ENCODE measurements at regions not wholly inside any gene's neighbourhood (a gene's known extent, or its start where the extent isn't known, plus 50 kb on each side); places are given as distances from the start of the nearest gene placed in this dataset.
"Not testable (repeated sequence)": the region's sequence is repeated elsewhere in the genome, so short reads cannot be mapped to it uniquely, and the experiment has no call there.

DNA sequence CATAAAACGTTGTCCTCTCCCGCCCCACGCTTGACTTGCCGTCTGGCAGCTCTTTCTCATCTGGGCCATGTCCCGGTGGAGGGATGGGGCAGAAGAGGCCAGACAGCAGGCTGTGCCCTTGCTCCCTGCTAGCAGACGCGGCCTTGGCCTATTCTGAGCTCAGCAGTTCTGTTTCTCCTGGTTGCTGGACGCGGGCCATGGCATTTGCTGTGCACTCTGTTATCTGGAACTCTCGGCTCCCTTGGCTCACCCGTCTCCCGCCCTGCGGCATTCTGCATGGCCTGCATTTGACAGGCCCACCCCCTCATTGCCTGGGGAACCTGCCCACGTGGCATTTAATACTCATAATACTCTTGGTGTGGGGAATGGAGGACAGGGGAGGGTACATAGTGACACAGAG, 146.3 kb downstream of the BCL2L11 start:
- H3K4me3 ChIP-seq (ENCODE audit: low read depth, low read length); DNase-seq (ENCODE audit: low read depth, low spot score); in situ Hi-C loops (cut with HindIII; ENCODE audit: low sequenced_read_pairs): not testable (repeated sequence)

DNA sequence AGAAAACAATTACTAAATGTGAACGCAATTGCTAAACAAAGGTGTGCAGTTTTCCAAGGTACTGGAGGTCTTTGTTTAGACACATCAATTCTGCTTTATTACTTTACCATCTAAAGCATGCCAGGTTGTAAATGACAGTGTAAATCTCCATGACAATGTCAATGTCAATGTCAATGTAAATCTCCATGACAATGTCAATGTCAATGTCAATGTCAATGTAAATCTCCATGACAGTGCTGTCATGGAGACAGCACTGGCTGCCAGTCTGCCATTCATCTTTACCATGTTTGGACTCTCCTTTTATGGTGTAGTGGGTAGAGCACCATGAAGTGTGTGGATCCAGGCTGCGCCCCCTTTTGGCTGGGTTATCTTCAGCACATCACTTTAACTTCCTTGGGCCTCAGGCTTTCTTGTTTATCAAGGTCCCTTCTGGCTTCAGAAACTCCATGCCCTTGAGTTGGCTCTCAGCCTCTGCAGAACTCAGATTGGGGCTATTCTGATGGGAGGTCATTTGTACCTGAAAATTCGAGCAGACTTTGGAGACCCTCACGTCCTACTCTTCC, 149.1 kb downstream of the BCL2L11 start:
- H3K4me3 ChIP-seq (ENCODE audit: low read depth, low read length); in situ Hi-C loops (cut with HindIII; ENCODE audit: low sequenced_read_pairs); DNase-seq (ENCODE audit: low read depth, low spot score): not testable (repeated sequence)

DNA sequence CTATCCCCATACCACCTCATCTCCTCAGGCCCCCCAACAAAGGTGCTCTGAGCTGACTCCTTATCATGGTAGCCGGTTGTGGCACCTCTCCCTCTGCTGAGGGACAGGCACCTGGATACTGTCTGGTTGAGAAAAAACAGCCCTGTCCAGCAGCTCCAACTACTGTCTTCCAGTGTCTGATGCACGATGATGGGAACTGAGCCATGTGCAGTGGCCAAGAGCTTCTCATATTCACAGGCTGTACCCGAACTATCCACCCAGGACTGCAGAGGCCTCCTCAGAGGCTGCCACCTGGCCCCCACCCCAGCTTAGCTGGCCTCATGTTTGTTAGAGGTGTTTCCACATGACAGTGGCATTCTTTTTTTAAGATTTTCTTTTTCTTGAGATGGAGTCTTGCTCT, 149.9 kb downstream of the BCL2L11 start:
- DNase-seq (ENCODE audit: low read depth, low spot score); H3K4me3 ChIP-seq (ENCODE audit: low read depth, low read length); in situ Hi-C loops (cut with HindIII; ENCODE audit: low sequenced_read_pairs): not testable (repeated sequence)

DNA sequence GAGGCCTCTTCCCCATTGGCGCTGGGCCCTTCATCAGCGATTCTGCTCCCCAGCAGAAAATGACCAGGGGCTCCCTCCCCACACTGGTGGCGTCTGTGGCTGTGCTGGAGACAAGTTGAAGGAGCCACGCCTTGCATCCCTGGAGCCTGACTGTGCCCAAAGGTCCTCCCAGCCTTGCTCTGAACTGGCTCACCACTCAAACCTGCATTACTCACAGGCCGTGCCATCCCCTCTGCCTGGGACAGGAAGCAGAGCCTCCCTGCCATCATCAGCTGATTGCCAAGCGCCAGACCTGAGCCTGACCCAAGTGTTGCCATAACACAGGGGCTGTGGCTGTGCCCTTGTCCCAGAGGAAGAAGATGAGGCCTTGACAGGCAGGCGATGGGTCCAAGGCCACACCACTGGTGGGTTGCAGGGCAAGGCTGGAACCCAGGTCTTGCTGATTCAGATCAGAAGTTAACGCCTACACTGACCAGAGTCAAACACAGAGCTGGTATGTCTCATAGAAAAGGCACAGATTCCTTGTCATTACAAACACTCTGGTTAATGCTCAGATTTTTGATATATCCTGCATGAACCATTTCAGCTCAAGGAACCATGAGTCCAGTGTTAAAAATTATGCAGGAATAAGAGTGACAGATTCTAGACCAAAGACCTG, 151.1 kb downstream of the BCL2L11 start:
- in situ Hi-C loops (cut with HindIII; ENCODE audit: low sequenced_read_pairs); H3K4me3 ChIP-seq (ENCODE audit: low read depth, low read length); DNase-seq (ENCODE audit: low read depth, low spot score): not testable (repeated sequence)

DNA sequence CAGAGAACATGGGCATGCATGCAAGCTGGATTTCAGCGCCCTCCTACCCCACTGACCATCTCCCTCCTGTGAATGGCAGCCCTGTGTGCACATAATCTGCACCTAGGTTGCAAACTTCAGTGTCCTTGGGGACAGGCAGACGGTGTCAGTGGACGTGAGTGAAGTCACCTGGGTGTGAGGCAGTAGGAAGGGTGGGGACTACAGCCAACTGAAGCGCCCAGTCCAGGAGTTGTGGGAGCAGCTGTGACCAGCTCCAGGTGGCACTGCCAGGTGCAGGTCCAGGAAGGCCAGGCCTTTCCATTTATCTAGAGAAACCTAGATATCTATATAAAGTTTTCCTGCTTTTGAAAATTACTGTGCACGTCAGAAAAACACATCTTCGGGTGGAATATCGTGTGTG, 152.3 kb downstream of the BCL2L11 start:
- in situ Hi-C loops (cut with HindIII; ENCODE audit: low sequenced_read_pairs); DNase-seq (ENCODE audit: low read depth, low spot score); H3K4me3 ChIP-seq (ENCODE audit: low read depth, low read length): not testable (repeated sequence)

DNA sequence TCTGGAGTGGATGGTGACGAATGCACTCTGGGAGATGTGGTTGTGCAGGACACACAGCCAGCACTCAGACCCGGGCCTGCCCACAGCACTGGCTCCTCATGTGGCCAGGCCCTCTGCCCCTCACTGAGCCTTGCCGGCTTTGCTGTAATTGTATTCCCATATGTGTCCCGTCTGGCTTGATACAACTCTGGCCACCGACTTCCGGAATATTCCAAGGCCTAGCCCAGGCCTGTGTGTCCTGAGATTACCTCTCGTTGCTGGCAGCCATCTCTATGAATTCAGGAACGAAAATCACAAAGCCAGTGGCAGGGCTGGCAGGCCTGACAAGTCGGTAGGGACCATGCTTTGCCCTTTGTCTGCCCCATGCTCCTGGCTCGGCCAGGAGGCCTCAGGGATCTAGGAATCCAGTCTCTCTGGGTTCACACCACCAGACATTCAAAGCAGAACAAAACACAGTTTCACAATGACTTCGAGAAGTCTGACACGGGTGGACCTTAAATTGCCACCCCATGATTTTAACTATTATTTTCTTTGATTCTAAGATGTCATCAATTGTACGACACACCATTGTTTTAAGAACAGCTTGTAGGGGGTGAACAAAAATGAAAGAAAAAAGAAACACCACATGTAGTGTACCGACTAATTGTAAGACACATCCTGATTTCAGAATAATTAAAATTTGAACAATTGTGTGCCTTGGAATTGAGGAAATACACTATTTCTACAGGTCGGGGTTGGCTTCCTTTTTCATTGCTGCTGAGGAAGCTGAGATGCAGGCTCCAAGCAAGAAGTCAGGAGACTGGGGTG, 154.5 kb downstream of the BCL2L11 start:
- H3K4me3 ChIP-seq (ENCODE audit: low read depth, low read length); DNase-seq (ENCODE audit: low read depth, low spot score); in situ Hi-C loops (cut with HindIII; ENCODE audit: low sequenced_read_pairs): not testable (repeated sequence)

DNA sequence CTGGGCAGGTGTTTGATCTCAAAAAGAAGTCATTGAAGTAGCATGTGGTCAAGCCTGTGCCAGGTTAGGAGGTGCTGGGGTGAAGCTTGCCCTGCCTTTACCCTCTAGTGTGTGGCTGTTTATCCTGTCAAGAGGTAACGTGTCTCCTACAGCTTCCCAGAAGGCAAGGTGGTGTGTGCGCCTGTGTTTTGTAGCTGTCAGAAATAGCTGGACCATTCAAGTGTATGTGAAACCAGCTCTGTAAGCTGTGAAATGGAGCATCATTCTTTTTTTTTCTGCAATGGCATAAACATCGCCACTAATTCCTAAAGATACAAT, 155.1 kb downstream of the BCL2L11 start:
- in situ Hi-C loops (cut with HindIII; ENCODE audit: low sequenced_read_pairs); H3K4me3 ChIP-seq (ENCODE audit: low read depth, low read length); DNase-seq (ENCODE audit: low read depth, low spot score): not testable (repeated sequence)

DNA sequence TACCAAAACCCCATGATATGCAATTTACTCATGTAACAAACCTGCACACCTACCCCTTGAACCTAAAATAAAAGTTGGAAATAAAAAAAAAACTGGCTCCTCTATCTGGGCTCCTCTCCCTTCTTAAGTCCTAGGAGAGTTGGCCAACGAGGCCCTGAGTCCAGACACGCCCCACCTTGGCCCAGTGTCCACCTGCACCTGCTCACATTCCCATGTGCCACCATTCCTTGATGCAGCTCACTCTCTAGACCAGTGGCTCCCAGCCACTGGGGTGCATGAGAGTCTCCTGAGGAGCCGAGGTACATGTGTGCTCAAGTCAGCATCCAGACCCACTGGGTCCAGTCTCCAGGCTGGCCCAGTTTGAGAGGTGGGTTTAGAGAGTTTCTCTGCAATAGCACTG, 157.4 kb downstream of the BCL2L11 start:
- DNase-seq (ENCODE audit: low read depth, low spot score); in situ Hi-C loops (cut with HindIII; ENCODE audit: low sequenced_read_pairs); H3K4me3 ChIP-seq (ENCODE audit: low read depth, low read length): not testable (repeated sequence)

DNA sequence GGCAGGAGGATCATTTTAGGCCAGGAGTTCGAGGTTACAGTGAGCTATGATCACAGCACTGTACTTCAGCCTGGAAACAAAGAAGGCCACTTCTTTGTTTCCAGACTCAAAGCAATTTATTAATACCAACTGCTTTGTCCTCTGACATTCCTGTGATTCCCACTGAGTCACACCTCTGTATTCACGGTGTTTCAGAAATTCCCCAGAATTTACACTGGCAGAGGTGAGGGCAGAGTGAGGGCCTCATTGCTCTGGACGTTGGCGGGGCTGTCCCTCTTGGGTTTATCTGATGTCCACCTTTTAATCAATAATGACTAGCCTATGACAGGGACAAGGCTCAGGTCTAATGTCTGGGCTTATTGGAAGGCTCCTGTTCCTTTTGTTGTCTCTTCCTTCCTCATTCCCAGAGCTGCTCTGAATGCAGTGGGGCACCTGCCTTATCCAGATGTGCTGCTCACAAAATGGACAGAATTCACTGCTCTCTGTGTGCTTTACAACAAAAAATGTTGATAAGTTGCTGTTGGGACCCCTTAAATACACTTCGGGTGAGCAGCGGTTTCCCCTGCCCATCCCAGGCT, 160.1 kb downstream of the BCL2L11 start:
- H3K4me3 ChIP-seq (ENCODE audit: low read depth, low read length); DNase-seq (ENCODE audit: low read depth, low spot score); in situ Hi-C loops (cut with HindIII; ENCODE audit: low sequenced_read_pairs): not testable (repeated sequence)

DNA sequence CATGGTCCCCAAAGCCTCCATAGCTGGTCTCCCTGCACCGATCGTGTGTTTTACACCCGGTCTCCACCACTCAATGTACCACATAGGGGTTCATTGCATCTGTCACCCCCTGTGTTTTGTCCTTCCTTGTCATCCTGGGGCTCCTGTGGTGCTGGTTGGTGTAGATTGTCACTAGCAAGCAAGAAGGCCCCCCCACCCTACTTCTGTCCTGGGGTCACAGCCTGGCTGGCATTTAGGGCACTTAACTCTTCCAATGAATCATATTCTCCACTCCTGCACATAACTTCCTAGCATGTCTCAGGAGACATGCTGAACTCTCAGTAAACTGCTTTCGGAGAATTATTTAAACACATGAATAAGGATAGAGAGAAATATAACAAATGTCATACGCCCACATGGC, 161.4 kb downstream of the BCL2L11 start:
- DNase-seq (ENCODE audit: low read depth, low spot score); in situ Hi-C loops (cut with HindIII; ENCODE audit: low sequenced_read_pairs); H3K4me3 ChIP-seq (ENCODE audit: low read depth, low read length): not testable (repeated sequence)

DNA sequence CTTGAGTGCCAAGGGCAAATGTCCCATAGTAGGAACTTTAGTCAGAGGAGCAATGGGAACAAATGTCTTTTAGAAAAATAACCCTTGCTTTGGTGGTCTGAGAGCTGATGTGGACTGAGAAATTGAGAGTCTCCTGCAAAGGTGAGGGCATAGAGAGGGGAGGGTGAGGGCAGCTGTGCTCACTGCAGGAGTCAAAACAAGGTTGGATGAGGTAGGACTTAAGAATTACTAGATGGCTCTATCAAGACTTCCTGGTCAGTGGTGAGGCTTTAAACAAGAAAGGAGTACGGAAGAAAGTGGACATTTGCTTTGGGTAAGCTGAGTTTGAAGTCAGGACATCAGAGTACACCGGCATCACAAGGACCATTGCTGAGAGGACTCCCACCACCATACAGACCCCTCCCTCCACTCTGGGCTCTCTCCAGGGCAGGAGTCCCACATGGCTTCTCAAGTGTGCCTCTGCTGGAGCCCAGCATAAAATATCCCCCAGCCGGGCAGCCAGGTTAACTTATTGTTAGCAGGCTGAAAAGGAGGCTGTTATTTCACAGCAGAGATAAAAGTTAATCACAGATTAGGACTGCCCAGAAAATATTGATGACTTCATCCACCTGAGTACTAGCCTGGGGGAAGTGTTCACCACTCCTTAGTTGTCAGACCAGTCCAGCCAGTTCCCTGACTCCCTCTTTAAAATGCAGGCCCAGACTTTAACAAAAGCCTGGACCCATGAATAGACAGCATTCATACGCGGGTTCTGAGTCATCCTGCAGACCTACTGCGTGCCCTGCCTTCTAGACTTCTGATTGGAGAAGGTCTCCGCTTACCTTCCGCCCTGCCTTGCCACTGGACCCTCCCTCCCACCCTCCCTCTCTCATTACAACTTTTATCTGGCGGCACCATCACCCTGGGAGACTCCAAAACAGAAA, 167.2 kb downstream of the BCL2L11 start:
- in situ Hi-C loops (cut with HindIII; ENCODE audit: low sequenced_read_pairs); DNase-seq (ENCODE audit: low read depth, low spot score): not testable (repeated sequence)

DNA sequence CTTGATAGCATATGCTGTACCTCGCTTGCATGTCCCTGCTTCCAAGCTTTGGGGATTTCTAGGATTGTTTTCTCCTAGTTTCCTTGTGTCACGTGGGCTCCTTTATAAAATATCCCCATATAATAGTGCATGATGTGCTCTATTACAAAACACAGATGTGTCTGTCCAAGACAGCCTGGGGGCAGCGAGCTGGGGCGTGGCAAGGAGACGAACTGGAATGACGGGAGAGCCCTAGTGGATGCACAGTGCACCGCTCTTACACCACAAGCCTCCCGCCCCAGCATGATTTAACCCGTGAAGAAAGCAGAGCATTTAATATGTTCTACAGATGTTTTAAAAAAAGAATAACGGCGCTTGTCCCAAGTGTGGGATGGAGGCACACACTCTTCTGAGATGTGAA, 169.7 kb downstream of the BCL2L11 start:
- DNase-seq (ENCODE audit: low read depth, low spot score); H3K4me3 ChIP-seq (ENCODE audit: low read depth, low read length); in situ Hi-C loops (cut with HindIII; ENCODE audit: low sequenced_read_pairs): not testable (repeated sequence)

More for the DNA sequence above, 167.2 kb downstream of the BCL2L11 start:
- H3K4me3 ChIP-seq (ENCODE audit: low read depth, low read length): not testable (repeated sequence)

DNA sequence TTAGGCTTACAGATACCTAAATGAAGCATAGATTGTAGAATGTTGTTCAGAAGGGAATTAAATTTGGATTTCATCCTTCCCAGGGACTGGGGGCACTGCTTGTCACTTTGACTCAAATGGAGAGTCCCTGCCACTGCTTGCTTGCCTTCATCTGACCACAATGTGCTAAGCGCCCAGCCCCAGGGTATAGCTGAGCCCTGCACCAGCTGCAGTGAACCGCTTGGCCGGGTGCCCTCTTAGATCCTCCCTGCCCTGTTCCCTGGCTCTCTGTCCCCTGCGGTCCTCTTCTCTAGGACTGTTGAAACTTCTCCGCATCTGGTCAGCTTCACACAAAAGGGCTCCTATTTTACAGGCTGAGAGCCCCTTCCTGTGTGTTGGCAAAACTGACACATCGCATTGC, 170.9 kb downstream of the BCL2L11 start:
- in situ Hi-C loops (cut with HindIII; ENCODE audit: low sequenced_read_pairs); DNase-seq (ENCODE audit: low read depth, low spot score): not testable (repeated sequence)

DNA sequence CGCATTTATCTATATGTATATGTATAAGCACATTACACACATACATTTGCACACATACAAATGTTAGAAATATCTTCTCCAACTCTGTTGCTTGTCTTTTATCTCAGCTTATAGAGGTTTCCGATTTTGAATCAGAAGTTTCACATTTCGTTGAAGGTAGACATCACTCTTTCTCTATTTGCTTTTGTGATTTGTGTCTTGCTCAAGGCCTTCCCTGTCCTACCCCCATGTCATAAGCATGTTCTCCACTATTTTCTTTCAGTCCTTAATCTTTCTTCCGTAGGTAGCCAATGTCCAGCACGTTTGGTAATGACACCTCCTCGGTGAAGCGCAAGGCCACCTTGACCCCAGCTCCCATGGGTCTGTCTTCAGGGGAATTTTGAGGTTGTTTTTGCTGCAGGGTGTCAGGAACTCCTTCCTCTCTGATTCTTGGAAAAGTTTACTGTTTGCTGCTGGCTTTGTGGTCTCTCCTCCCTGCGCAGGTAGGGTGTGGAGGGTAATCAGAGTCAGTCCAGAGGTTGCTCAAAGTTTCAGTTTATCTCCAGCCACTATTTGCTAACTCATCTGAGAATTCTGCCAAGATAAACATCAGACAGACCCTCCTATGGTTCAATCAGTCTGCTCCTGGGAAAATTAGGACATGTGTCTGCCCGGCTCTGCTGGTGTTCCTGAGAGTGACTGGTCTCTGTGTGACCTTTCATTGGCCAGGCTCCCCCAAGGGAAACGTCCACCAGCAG, 171.7 kb downstream of the BCL2L11 start:
- in situ Hi-C loops (cut with HindIII; ENCODE audit: low sequenced_read_pairs); H3K4me3 ChIP-seq (ENCODE audit: low read depth, low read length); DNase-seq (ENCODE audit: low read depth, low spot score): not testable (repeated sequence)

More for the DNA sequence above, 170.9 kb downstream of the BCL2L11 start:
- not testable (repeated sequence) for H3K4me3 ChIP-seq (ENCODE audit: low read depth, low read length)

DNA sequence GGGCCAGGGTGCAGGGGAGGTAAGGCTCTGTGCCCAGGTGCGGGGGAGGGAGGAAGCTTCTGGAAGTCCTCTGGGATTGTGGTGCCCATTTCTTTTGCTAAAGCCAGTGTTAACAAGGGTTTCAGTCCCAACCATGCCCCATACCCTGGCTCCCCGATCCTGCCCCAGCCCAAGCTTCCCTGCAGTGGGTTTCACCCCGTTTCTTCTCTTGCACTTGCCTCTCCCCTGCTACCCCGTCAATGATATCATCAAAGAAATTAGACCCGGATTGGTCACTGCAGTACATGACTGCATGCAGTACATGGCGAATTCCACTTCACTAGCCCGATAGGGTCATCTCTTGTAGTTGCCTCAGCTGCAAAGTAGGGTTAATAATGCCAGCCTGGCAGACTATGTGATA, 174.0 kb downstream of the BCL2L11 start:
- H3K4me3 ChIP-seq (ENCODE audit: low read depth, low read length); DNase-seq (ENCODE audit: low read depth, low spot score); in situ Hi-C loops (cut with HindIII; ENCODE audit: low sequenced_read_pairs): not testable (repeated sequence)

DNA sequence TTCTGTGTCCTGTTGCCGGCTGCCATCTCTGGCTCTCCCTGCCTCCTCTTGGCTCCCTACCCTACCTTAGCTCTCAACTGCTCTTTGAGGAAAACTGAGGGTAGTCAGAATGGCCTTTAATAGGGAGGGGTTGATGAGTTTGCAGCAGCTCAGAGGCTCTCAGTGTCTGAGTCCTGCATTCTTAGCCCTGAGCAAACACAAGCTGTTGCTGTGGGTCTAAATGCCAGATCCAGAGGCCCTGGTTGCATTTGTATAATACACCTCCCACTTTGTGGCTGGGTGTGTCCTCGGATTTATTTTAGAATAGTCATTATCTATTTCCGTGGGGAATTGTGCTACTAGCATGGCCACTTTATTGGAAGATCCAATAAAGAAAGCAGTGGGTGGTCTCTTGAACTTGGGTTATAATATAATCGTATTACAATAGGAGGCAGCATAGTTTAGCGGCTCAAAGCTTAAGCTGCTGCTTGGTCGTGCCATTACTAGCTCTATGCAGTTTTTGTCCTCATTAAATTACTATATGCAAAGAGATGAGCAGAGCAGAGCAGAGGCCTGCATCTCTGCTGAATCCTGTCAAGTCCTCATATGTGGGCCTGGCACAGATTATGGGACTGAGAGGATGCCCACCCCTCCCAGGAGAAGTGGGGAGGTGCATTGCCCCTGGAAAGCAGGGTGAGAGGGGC, 175.5 kb downstream of the BCL2L11 start:
- DNase-seq (ENCODE audit: low read depth, low spot score); in situ Hi-C loops (cut with HindIII; ENCODE audit: low sequenced_read_pairs); H3K4me3 ChIP-seq (ENCODE audit: low read depth, low read length): not testable (repeated sequence)

All from astrocyte of the spinal cord (primary cell).